ENCODE measurements at regions not wholly inside any gene's neighbourhood (a gene's known extent, or its start where the extent isn't known, plus 50 kb on each side); places are given as distances from the start of the nearest gene placed in this dataset.

DNA sequence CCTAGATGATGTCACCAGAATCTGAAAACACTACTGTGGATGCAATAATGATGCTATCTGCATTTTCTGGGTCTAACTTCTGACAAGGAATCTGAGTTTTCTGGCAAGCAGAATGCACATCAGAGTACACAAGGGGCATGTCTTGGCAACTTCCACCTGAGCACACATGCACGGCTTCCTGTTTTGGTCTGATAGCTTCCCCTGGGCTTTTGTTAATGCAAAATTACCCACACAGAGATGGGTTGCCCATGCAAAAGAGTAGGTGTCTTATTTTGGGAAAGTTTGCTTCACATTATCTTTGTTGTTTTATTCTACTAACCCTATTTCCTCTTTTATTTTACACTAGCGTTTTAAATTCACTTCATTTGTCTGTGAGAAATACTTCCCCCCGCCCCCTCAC is 74.2 kb upstream of the SATB1 start:
- no peak for TF ChIP-seq EZH2 (IDR thresholded peaks at IDR 0.05; ENCODE audit: low read depth)
- TF ChIP-seq, protein P1, sequence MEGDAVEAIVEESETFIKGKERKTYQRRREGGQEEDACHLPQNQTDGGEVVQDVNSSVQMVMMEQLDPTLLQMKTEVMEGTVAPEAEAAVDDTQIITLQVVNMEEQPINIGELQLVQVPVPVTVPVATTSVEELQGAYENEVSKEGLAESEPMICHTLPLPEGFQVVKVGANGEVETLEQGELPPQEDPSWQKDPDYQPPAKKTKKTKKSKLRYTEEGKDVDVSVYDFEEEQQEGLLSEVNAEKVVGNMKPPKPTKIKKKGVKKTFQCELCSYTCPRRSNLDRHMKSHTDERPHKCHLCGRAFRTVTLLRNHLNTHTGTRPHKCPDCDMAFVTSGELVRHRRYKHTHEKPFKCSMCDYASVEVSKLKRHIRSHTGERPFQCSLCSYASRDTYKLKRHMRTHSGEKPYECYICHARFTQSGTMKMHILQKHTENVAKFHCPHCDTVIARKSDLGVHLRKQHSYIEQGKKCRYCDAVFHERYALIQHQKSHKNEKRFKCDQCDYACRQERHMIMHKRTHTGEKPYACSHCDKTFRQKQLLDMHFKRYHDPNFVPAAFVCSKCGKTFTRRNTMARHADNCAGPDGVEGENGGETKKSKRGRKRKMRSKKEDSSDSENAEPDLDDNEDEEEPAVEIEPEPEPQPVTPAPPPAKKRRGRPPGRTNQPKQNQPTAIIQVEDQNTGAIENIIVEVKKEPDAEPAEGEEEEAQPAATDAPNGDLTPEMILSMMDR (conservative IDR thresholded peaks at IDR 0.05) = no peak
